Activated naive CD4-positive, alpha-beta T cell treated with anti-CD3 and anti-CD28 coated beads for 36 hours (primary cell): ENCODE measurements at regions not wholly inside any gene's neighbourhood (a gene's known extent, or its start where the extent isn't known, plus 50 kb on each side); places are given as distances from the start of the nearest gene placed in this dataset.

Source experiments
- CTCF ChIA-PET: fragments of 350-600 bp; sonication (Branson Sonifier 250); formaldehyde crosslinking; loops from one replicate; lab custom pipeline; 2021; ENCODE audit warnings: antibody characterized with exemption; lab: Charles Lee
- DNase-seq: peaks from one replicate; pipeline ENCODE4 v3.0.0-alpha.2; 2020
- H3K27ac Mint-ChIP-seq: one replicate; pipeline ENCODE4 v1.8.0; 2021; ENCODE audit warnings: mild to moderate bottlenecking, mixed read lengths
- H3K27me3 Mint-ChIP-seq: one replicate; pipeline ENCODE4 v1.8.0; 2021; ENCODE audit warnings: low read depth, mixed read lengths
- H3K36me3 Mint-ChIP-seq: one replicate; pipeline ENCODE4 v1.8.0; 2021; ENCODE audit warnings: low read depth, mixed read lengths
- H3K4me1 Mint-ChIP-seq: one replicate; pipeline ENCODE4 v1.8.0; 2021; ENCODE audit warnings: low read depth, mixed read lengths
- H3K4me3 Mint-ChIP-seq: one replicate; pipeline ENCODE4 v1.8.0; 2021; ENCODE audit warnings: mild to moderate bottlenecking, moderate library complexity, mixed read lengths
- H3K9me3 Mint-ChIP-seq: one replicate; pipeline ENCODE4 v1.8.0; 2021; ENCODE audit warnings: mixed read lengths
- intact Hi-C: fragments of 100-400 bp; cut with micrococcal nuclease; formaldehyde crosslinking; loops from one replicate; pipeline ENCODE4 v1.15.1; 2023

DNA sequence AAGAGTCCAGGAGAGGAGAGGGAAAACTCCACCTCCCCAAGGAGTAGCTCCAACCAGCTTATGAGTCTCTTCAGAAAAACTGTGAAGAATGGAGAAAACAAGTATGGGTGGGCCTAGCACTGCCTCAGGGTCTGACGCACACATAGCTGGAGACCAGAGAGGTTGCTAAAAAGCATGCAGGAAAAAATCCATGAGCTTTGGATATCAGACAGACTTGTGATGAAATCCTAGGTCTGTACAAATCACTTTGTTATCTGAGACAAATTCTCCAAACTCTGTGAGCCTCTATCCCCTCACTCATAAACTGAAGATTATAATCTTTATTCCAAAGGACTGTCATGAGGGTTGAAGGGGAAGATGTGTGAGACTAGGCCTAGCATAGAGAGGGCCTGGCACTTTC lies 141.5 kb upstream of the FGGY start:
- CTCF ChIA-PET = interaction anchor here (0.6 kb wide), 1 partner anchor 247 kb away, joined by 4 read pairs; no protein-coding TSS in a partner anchor

DNA sequence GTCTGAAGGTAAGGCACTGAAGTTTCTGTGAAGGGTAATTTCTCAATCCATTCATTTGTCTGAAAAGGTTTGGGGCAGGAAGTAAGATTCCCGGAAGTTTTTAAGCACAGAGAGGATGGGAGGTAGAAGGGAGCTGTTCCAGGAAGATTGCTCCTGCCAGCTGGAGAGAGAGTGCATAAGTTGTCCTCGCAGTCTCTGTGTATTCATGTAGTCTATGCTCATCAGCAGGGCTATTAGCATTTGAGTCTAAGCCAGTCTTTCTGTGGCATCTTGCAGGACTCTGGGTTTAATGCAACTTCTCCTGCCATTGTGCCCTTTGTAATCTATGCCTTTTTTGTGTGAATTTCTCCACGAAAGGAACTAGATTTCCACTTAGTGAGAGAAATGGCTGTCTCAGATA lies 140.8 kb upstream of the FGGY start:
- Mint-ChIP-seq H3K4me1 (peaks cover under 1% of the 10 kb centered on the region), H3K9me3 (peaks cover 10% of the 10 kb centered on the region), H3K36me3 (no peaks in the 10 kb centered on the region), H3K4me3 (no peak overlapping the region), H3K27me3 (no peaks in the 10 kb centered on the region), H3K27ac (no peak overlapping the region)
- DNase-seq = no peak
- CTCF ChIA-PET = interaction anchor here (0.7 kb wide), 1 partner anchor 36 kb away, joined by 3 read pairs; no protein-coding TSS in a partner anchor
- intact Hi-C loops = no loop called here

More for the DNA sequence above, 141.5 kb upstream of the FGGY start:
- no peaks in the 10 kb centered on the region for H3K27me3 Mint-ChIP-seq
- no peak overlapping the region for H3K27ac Mint-ChIP-seq
- H3K9me3 Mint-ChIP-seq = peaks cover 10% of the 10 kb centered on the region
- no peaks in the 10 kb centered on the region for H3K36me3 Mint-ChIP-seq
- H3K4me3 Mint-ChIP-seq = no peak overlapping the region
- intact Hi-C loops = no loop called here
- peaks cover 7% of the 10 kb centered on the region for H3K4me1 Mint-ChIP-seq
- DNase-seq = no peak

DNA sequence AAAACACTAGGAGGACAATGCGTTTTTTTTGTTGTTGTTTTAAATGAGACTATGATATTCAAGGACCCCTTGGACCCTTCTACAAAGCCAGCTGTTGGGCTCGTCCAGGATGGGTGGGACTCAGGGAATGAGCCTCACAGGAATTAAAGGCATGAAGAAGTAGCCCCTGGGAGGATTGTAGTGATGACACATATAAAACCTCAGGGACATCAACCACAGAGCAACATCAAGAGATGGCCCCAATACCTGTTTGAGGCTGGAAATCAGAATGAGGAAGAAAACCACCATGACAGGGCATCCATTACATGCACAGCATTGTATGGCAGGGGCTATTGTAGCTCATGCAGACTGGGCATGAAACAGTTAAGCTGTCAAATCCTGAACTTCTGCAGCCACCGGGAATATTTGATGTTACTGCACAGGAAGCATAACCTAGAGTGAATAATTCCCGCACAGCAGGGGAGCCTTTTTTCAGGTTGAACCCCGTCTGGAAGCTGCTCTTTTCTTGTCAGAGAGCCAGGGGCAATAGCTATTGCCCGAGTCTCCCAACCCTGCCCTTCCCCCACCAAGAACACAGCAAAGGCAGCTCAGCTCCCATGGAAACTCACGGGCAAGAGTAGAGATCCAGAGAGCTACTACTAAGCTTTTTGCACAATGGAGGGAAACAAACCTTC lies 140.2 kb upstream of the FGGY start:
- H3K36me3 Mint-ChIP-seq = no peaks in the 10 kb centered on the region
- peaks cover 10% of the 10 kb centered on the region for H3K9me3 Mint-ChIP-seq
- no peak overlapping the region for H3K4me3 Mint-ChIP-seq
- no peak overlapping the region for H3K27ac Mint-ChIP-seq
- no peak for DNase-seq
- H3K4me1 Mint-ChIP-seq = no peaks in the 10 kb centered on the region
- CTCF ChIA-PET = interaction anchor here (0.7 kb wide), 1 partner anchor 37 kb away, joined by 3 read pairs; no protein-coding TSS in a partner anchor
- intact Hi-C loops = no loop called here
- no peaks in the 10 kb centered on the region for H3K27me3 Mint-ChIP-seq

DNA sequence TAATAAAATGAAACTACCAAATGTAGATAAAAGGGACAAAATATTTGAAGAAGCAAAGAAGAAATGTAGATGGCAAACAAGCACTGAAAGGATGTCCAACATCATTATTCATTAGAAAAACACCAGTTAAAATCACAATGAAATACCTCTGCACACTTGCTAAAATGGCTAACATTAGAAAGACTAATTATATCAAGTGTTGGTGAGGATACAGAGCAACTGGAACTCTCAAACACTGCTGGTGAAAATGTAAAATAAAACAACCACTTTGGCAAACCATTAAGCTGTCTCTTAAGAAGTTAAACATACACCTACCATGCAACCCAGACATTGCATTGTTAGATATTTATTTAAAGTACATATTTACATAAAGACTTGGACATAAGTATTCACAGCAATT lies 138.6 kb upstream of the FGGY start:
- Mint-ChIP-seq H3K9me3 (peaks cover 10% of the 10 kb centered on the region), H3K4me1 (no peaks in the 10 kb centered on the region), H3K27ac (no peak overlapping the region), H3K36me3 (no peaks in the 10 kb centered on the region), H3K4me3 (no peak overlapping the region), H3K27me3 (no peaks in the 10 kb centered on the region)
- CTCF ChIA-PET = no interaction called here
- no peak for DNase-seq
- intact Hi-C loops = no loop called here

DNA sequence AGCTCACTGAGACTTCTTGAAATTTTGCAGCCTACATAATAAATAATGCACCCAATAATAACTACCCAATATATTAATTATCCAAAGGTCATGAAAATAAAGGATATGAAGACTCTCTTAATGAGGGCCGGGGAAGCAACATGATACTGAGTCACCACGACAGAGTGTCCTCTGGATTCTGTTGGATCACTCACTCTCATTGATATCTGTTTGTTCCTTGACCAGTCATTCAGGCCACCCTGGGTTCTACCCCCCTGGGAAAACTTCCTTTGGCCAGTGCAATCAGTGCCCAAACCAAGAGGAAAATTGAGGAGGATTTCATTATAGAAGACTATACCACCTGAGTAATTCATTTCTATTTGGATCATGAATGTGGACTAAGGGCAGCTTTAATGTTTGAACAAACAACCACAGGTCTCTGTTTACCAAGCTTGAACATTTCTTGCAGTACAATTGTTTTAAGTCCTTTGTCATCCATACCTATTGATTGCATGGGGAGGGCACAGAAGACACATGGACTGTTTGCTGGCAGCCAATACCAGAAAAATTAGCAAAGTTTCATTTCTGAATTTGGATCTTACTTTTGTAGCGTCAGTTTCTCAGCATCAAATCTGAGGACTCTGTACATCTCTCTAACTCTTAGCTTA lies 137.2 kb upstream of the FGGY start:
- Mint-ChIP-seq H3K27ac (no peak overlapping the region), H3K36me3 (no peaks in the 10 kb centered on the region), H3K4me1 (no peaks in the 10 kb centered on the region), H3K9me3 (peaks cover 10% of the 10 kb centered on the region), H3K4me3 (no peak overlapping the region), H3K27me3 (peaks cover 6% of the 10 kb centered on the region)
- no peak for DNase-seq
- intact Hi-C loops = no loop called here
- CTCF ChIA-PET = interaction anchor here (0.5 to 0.8 kb wide), 2 partner anchors 422 to 539 kb away, joined by 3 to 4 read pairs; no protein-coding TSS in a partner anchor

DNA sequence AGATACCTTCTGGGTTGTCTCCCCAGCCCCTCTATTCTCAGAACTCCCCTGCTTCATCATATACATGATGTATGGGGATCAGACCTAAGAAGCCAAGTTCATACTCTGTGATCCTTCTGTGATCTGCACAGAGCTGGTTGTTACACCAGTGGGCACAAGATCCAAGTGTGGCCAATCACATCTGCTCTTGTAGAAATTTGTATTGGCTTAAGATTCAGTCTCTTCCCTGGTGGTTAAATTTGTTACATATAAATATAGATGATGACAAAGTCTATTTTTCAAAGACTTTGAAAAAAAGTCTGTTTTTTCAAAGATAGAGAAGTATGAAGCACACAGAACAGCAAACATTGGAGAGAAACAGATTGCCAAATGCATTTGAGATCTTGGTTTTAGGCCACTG lies 135.8 kb upstream of the FGGY start:
- CTCF ChIA-PET = interaction anchor here (0.6 kb wide), 1 partner anchor 270 kb away, joined by 3 read pairs; no protein-coding TSS in a partner anchor
- peaks cover 10% of the 10 kb centered on the region for H3K9me3 Mint-ChIP-seq

DNA sequence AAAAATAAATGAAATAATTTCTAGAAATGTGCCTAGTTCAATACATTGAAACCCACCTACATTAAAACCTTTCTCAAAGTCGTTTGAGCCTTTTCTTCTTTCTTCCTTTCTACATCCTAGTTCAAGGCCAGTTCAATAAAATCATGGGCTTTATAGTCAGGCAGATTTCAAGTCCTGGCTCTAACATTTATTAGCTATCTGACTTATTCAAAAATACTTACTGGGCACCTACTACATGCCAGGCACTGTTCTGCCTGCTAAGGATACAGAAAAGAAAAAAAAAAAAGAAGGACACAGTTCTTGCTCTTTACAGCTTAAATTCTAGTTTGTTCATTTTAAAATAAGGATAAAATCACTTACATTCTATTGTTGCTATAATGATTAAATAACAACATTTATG lies 134.2 kb upstream of the FGGY start:
- intact Hi-C loops = no loop called here
- no peak for DNase-seq
- CTCF ChIA-PET = interaction anchor here (0.6 kb wide), 1 partner anchor 923 kb away, joined by 3 read pairs; no protein-coding TSS in a partner anchor
- peaks cover 21% of the 10 kb centered on the region for H3K27me3 Mint-ChIP-seq
- H3K27ac Mint-ChIP-seq = no peak overlapping the region
- no peaks in the 10 kb centered on the region for H3K36me3 Mint-ChIP-seq
- H3K4me1 Mint-ChIP-seq = no peaks in the 10 kb centered on the region
- no peak overlapping the region for H3K4me3 Mint-ChIP-seq
- H3K9me3 Mint-ChIP-seq = peaks cover 10% of the 10 kb centered on the region

More for the DNA sequence above, 135.8 kb upstream of the FGGY start:
- Mint-ChIP-seq H3K27ac (no peak overlapping the region), H3K4me3 (no peak overlapping the region), H3K36me3 (no peaks in the 10 kb centered on the region), H3K4me1 (no peaks in the 10 kb centered on the region), H3K27me3 (peaks cover 15% of the 10 kb centered on the region)
- intact Hi-C loops = no loop called here
- DNase-seq = no peak

DNA sequence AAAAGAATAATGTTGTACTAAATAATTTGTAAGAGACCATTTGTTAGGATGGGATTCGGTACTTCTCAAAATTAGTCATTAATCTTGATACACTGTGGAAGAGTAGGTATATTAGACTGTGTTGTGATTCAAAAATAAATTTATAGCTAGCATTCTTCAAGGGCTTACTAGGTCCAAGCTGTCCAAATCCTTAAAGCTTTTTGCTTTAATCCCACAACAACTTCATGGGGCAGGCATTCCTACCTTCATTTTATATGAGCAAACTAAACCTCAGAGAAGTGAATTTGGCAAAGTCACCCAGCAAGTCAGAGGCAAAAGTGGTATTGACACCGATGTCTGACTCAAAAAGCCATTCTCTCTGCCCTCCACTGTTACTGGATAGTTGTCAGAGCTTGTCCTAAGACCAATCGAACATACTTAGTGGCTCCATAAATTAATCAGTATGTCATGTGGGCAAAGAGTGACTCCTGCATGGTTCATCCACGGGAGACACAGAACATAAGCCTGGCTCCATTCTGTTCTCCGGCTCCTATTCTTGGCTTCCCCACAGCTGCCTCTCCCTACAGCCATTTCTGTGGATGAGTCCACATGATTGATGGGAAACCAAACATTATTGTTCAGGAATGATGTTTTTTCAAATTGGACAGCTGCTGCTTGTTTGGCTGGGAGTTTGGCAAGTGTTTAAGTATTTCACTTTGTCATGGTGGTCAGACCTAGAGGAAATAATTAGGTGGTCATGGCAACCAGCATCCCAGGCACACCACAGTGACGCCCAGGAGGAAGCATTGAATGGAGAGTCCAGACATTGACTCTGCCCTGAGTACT lies 133.4 kb upstream of the FGGY start:
- H3K27ac Mint-ChIP-seq = no peak overlapping the region
- CTCF ChIA-PET = no interaction called here
- H3K36me3 Mint-ChIP-seq = no peaks in the 10 kb centered on the region
- peaks cover 3% of the 10 kb centered on the region for H3K9me3 Mint-ChIP-seq
- H3K4me1 Mint-ChIP-seq = no peaks in the 10 kb centered on the region
- H3K27me3 Mint-ChIP-seq = peaks cover 21% of the 10 kb centered on the region
- no peak for DNase-seq
- intact Hi-C loops = no loop called here
- H3K4me3 Mint-ChIP-seq = no peak overlapping the region

DNA sequence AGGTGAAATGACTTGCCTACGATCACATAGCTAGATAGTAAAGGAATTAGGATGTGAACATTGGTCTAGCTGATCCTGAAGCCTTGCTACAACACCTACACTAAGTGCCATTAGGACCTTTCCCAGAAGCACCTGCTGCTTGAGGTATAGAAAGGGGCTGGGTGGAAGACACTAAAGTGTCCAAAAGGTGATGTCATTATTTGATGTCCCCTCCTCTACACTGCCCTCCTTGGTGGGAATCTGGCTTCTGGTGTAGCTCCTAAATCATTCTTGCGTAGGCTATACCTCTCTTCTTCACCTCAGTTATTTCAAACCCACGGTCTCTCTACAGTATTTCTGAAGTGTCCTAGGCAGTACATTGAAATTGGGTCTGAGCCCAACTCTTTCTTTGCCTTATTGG lies 132.5 kb upstream of the FGGY start:
- intact Hi-C loops = no loop called here
- Mint-ChIP-seq H3K27me3 (peaks cover 21% of the 10 kb centered on the region), H3K36me3 (no peaks in the 10 kb centered on the region), H3K9me3 (no peaks in the 10 kb centered on the region), H3K4me3 (no peak overlapping the region), H3K4me1 (no peaks in the 10 kb centered on the region), H3K27ac (no peak overlapping the region)
- CTCF ChIA-PET = no interaction called here
- DNase-seq = no peak

DNA sequence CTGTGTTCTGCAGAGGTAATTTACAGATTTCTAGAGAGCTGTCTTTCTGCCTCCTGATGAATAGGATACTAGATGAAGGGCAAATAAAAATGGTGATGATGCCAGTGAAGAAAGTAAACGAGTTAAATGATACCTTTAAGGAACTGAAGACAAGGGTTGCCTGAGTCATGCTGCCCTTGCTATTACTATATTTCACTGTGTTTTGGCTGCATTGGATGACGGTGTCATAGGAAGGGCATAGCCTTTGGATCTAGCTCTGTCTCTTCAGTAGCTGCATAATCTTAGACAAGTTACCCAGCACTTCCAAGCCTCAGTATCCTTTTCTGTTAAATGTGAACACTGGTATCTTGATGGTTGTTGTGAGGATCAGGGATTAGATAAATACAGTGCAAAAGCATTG lies 131.5 kb upstream of the FGGY start:
- H3K4me1 Mint-ChIP-seq = no peaks in the 10 kb centered on the region
- H3K27ac Mint-ChIP-seq = no peak overlapping the region
- CTCF ChIA-PET = interaction anchor here (0.6 kb wide), 1 partner anchor 176 kb away, joined by 4 read pairs; no protein-coding TSS in a partner anchor
- no peak for DNase-seq
- H3K36me3 Mint-ChIP-seq = no peaks in the 10 kb centered on the region
- no peaks in the 10 kb centered on the region for H3K9me3 Mint-ChIP-seq
- no peak overlapping the region for H3K4me3 Mint-ChIP-seq
- intact Hi-C loops = no loop called here
- H3K27me3 Mint-ChIP-seq = peaks cover 21% of the 10 kb centered on the region

DNA sequence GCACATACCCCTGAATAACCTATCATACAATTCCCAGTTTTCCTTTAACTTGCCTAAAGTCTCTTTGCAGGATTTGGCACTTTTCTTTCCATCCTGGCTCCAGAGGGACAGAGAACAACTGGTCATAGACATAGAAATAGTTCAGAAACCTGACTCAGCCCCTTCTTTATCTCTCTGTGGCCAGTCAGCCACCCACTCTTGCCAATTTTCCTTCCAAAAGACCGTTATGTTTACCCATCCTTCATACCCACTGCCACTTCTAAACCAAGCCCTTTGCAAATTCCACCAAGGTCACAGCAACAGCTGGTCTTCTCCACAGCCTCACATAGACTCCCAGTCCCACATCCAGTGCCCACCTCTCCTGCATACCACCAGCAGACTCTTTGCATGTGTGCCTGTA lies 127.2 kb upstream of the FGGY start:
- no peaks in the 10 kb centered on the region for H3K9me3 Mint-ChIP-seq
- H3K27ac Mint-ChIP-seq = no peak overlapping the region
- H3K36me3 Mint-ChIP-seq = no peaks in the 10 kb centered on the region
- no peaks in the 10 kb centered on the region for H3K4me1 Mint-ChIP-seq
- intact Hi-C loops = no loop called here
- peaks cover 15% of the 10 kb centered on the region for H3K27me3 Mint-ChIP-seq
- no peak for DNase-seq
- no peak overlapping the region for H3K4me3 Mint-ChIP-seq
- CTCF ChIA-PET = no interaction called here

DNA sequence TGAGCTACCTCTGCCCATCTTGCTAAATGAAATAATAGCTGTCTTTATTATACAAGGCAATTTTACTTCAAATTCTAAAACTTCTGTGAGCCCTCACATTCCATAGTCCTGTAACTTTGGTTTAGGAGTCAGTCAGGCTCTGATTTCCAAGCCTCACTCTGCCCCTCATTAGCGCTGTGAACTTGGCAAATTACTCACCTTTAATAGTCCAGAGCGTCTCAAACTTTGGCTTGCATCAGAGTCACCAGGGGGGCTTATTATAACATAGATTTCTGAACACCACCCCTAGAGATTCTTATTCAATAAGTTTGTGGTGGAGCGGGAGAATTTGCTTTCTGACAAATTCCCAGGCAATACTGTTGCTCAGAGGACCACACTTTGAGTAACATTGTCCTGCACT lies 126.2 kb upstream of the FGGY start:
- no peak for DNase-seq
- H3K36me3 Mint-ChIP-seq = no peaks in the 10 kb centered on the region
- H3K9me3 Mint-ChIP-seq = no peaks in the 10 kb centered on the region
- H3K27ac Mint-ChIP-seq = no peak overlapping the region
- intact Hi-C loops = no loop called here
- CTCF ChIA-PET = interaction anchor here (1.0 kb wide), 1 partner anchor 518 kb away, joined by 3 read pairs; no protein-coding TSS in a partner anchor
- peaks cover 8% of the 10 kb centered on the region for H3K27me3 Mint-ChIP-seq
- no peaks in the 10 kb centered on the region for H3K4me1 Mint-ChIP-seq
- no peak overlapping the region for H3K4me3 Mint-ChIP-seq
